ENCODE measurements at regions not wholly inside any gene's neighbourhood (a gene's known extent, or its start where the extent isn't known, plus 50 kb on each side); places are given as distances from the start of the nearest gene placed in this dataset.

DNA sequence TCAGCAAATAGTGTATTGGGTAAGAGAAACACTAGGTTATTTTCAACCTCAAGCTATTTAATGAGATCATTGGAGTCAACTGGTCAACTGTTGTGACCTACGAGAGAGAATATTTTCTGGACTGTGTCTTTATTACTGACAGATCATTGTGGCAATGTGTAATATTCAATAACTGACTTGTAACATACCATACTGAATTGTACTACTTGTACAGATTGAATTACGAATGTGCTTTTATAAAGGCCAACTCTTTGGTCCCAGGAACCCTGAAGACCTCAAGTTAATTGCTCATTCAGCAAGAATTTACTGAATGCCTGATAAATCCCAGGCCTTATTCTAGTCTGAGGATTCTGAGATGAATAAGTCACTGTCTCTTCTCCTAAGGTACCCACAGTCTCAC is 56.1 kb upstream of the CAMK1G start:
- Mint-ChIP-seq H3K27me3 (ENCODE audit: insufficient read depth) (peaks cover 11% of the 10 kb centered on the region), H3K36me3 (ENCODE audit: low read depth) (no peaks in the 10 kb centered on the region), H3K27ac (no peak overlapping the region), H3K4me1 (peaks cover 26% of the 10 kb centered on the region), H3K4me3 (no peak overlapping the region), H3K9me3 (no peaks in the 10 kb centered on the region)
- H3K27me3 ChIP-seq (ENCODE audit: control insufficient read depth, insufficient read depth, low read length, poor library complexity, severe bottlenecking) = no peaks in the 10 kb centered on the region
- no peak for TF ChIP-seq CTCF (conservative IDR thresholded peaks at IDR 0.05)
- WGBS, 2 experiments (ENCODE audit: insufficient coverage in 1 of 2, insufficient read length in 1 of 2) = 92 to 98% methylated on average over 2 of the region's 2 CpGs
- H3K4me3 ChIP-seq (ENCODE audit: low read length) = no peak overlapping the region
- DNase-seq = no peak
- H3K9me3 ChIP-seq (ENCODE audit: control insufficient read depth, low read length) = no peaks in the 10 kb centered on the region
- no peak overlapping the region for H3K27ac ChIP-seq (ENCODE audit: low read depth, low read length)
- H3K36me3 ChIP-seq (ENCODE audit: control insufficient read depth, insufficient read depth, low read length) = no peaks in the 10 kb centered on the region
- H3K4me1 ChIP-seq (ENCODE audit: control insufficient read depth, insufficient read depth, low read length) = peaks cover 10% of the 10 kb centered on the region
- no peak overlapping the region for H3K9ac ChIP-seq (ENCODE audit: extremely low read depth, low read length, poor library complexity, severe bottlenecking)

- Histone ChIP-seq H3K4me1 (ENCODE audit: control insufficient read depth, insufficient read depth, low read length) (peaks cover 10% of the 10 kb centered on the region), H3K9me3 (ENCODE audit: control insufficient read depth, low read length) (no peaks in the 10 kb centered on the region), H3K27me3 (ENCODE audit: control insufficient read depth, insufficient read depth, low read length, poor library complexity, severe bottlenecking) (no peaks in the 10 kb centered on the region), H3K27ac (ENCODE audit: low read depth, low read length) (no peak overlapping the region), H3K9ac (ENCODE audit: extremely low read depth, low read length, poor library complexity, severe bottlenecking) (no peak overlapping the region), H3K36me3 (ENCODE audit: control insufficient read depth, insufficient read depth, low read length) (no peaks in the 10 kb centered on the region), H3K4me3 (ENCODE audit: low read length) (no peak overlapping the region)
- no peaks in the 10 kb centered on the region for H3K9me3 Mint-ChIP-seq
- H3K27ac Mint-ChIP-seq = peak overlapping the region; percentile 22
- peaks cover 11% of the 10 kb centered on the region for H3K27me3 Mint-ChIP-seq (ENCODE audit: insufficient read depth)
- H3K4me3 Mint-ChIP-seq = no peak overlapping the region
- TF ChIP-seq CTCF (conservative IDR thresholded peaks at IDR 0.05) = no peak
- DNase-seq = no peak
- WGBS, 2 experiments (ENCODE audit: insufficient coverage in 1 of 2, insufficient read length in 1 of 2) = 74 to 85% methylated on average over 5 to 9 of the region's 9 CpGs
- peaks cover 26% of the 10 kb centered on the region for H3K4me1 Mint-ChIP-seq
- no peaks in the 10 kb centered on the region for H3K36me3 Mint-ChIP-seq (ENCODE audit: low read depth)
These were observed 55.4 kb upstream of the CAMK1G start for GRCh38 chr1:209527993-209528717.

- Histone ChIP-seq H3K27ac (ENCODE audit: low read depth, low read length) (no peak overlapping the region), H3K27me3 (ENCODE audit: control insufficient read depth, insufficient read depth, low read length, poor library complexity, severe bottlenecking) (no peaks in the 10 kb centered on the region), H3K4me3 (ENCODE audit: low read length) (no peak overlapping the region), H3K9ac (ENCODE audit: extremely low read depth, low read length, poor library complexity, severe bottlenecking) (no peak overlapping the region), H3K36me3 (ENCODE audit: control insufficient read depth, insufficient read depth, low read length) (no peaks in the 10 kb centered on the region), H3K4me1 (ENCODE audit: control insufficient read depth, insufficient read depth, low read length) (peaks cover 10% of the 10 kb centered on the region), H3K9me3 (ENCODE audit: control insufficient read depth, low read length) (no peaks in the 10 kb centered on the region)
- no peak overlapping the region for H3K4me3 Mint-ChIP-seq
- no peaks in the 10 kb centered on the region for H3K36me3 Mint-ChIP-seq (ENCODE audit: low read depth)
- H3K9me3 Mint-ChIP-seq = no peaks in the 10 kb centered on the region
- peak; percentile 26 for DNase-seq
- no peak for TF ChIP-seq CTCF (conservative IDR thresholded peaks at IDR 0.05)
- no peak overlapping the region for H3K27ac Mint-ChIP-seq
- 80 to 93% methylated on average over 1 to 3 of the region's 3 CpGs for WGBS, 2 experiments (ENCODE audit: insufficient coverage in 1 of 2, insufficient read length in 1 of 2)
- H3K27me3 Mint-ChIP-seq (ENCODE audit: insufficient read depth) = peaks cover 12% of the 10 kb centered on the region
- peaks cover 26% of the 10 kb centered on the region for H3K4me1 Mint-ChIP-seq
These were observed 54.3 kb upstream of the CAMK1G start for GRCh38 chr1:209529233-209529632.

All from endodermal cell (in vitro differentiated cells).